ENCODE measurements at regions not wholly inside any gene's neighbourhood (a gene's known extent, or its start where the extent isn't known, plus 50 kb on each side); places are given as distances from the start of the nearest gene placed in this dataset.

DNA sequence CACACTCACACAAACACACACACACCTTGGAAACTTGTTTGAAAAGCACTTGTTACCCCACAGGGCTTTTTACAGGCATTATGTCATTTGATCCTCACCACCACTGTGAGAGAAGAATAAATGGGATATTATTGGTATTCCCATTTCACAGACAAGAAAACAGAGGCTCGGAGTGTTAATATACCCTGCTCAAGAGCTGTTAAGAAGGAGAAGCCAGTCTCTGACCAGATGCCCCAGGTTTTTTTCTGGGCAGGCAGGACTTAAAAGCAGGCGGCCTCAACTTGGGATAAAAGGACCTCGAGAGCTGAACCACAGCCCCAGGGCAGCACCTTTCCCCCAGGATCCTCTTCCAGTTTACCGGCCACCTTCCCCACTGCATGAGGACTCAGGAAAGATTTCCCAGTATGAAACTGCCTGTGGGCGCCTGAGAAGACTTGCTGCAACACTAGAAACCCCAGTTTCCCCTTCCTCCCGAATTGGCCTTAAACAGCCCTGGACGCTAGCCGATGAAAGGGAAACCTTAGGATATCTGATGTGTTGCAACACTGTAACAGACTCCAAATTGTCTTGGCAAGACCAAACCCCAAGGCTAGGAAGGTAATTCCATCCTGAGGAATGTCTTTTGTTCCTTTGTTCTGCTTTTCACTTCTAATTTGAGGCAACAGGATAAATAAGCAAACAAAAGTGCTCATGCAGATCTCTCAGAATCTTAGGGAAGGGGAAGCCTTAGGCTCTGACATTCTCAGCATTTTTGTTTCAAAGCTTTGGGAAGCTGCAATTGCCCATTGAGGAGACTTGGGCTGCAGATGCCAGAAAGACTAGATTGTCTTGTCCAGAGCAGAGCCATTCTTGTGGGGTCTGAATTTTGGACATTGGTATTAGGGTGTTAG, 173.5 kb downstream of the TRIM29 start:
- H3K79me2 ChIP-seq (replicated peaks; ENCODE audit: insufficient read depth, low read length) = no peaks in the 10 kb centered on the region
- no peak for TF ChIP-seq TAF1 (IDR thresholded peaks at IDR 0.05; ENCODE audit: low read depth)
- TF ChIP-seq MXI1 (conservative IDR thresholded peaks at IDR 0.05; ENCODE audit: poor library complexity, severe bottlenecking) = no peak
- no peaks in the 10 kb centered on the region for H3K9me2 ChIP-seq (ENCODE audit: insufficient read depth, low read length)
- H3K27me3 ChIP-seq (ENCODE audit: insufficient read depth, low read depth, low read length) = no peaks in the 10 kb centered on the region
- no peak overlapping the region for H3K4me3 ChIP-seq (ENCODE audit: low read length)
- H3K27ac ChIP-seq (ENCODE audit: low read length) = no peak overlapping the region
- no peaks in the 10 kb centered on the region for H3K36me3 ChIP-seq (ENCODE audit: insufficient read depth, low read length)
- no peaks in the 10 kb centered on the region for H3K9me3 ChIP-seq (ENCODE audit: low read length)
- no peaks in the 10 kb centered on the region for H4K20me1 ChIP-seq (ENCODE audit: insufficient read depth)
- H2AFZ ChIP-seq (ENCODE audit: low read depth, low read length) = no peak overlapping the region
- no peak overlapping the region for H3K9ac ChIP-seq (ENCODE audit: low read length)
- no peaks in the 10 kb centered on the region for H3F3A ChIP-seq (ENCODE audit: insufficient read depth, low read length, poor library complexity, severe bottlenecking)
- no peak overlapping the region for H3K4me2 ChIP-seq (ENCODE audit: low read length)

DNA sequence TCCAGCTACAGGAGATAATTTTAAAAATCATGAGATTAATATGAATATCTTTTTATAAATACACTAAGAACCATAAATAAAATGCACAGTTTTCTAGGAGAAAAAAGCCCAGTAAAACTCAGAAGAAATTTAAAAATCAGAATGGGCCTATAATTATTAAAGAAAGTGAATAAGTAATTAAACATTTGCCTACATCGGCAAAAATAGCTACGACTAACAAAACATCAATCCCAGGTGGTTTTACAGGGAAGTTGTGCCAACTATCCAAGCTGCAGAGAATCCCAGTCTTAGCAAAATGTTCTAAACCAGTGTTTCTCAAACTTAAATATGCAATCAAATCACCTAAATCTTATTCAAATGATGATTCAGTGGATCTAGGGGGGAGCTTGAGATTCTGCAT, 180.0 kb downstream of the TRIM29 start:
- Histone ChIP-seq H3K9me2 (ENCODE audit: insufficient read depth, low read length) (no peaks in the 10 kb centered on the region), H3K27me3 (ENCODE audit: insufficient read depth, low read depth, low read length) (no peaks in the 10 kb centered on the region), H3K79me2 (replicated peaks; ENCODE audit: insufficient read depth, low read length) (no peaks in the 10 kb centered on the region), H3K4me3 (ENCODE audit: low read length) (no peak overlapping the region), H2AFZ (ENCODE audit: low read depth, low read length) (no peak overlapping the region), H3K9me3 (ENCODE audit: low read length) (no peaks in the 10 kb centered on the region), H3K36me3 (ENCODE audit: insufficient read depth, low read length) (no peaks in the 10 kb centered on the region), H3K27ac (ENCODE audit: low read length) (no peak overlapping the region), H3F3A (ENCODE audit: insufficient read depth, low read length, poor library complexity, severe bottlenecking) (no peaks in the 10 kb centered on the region), H4K20me1 (ENCODE audit: insufficient read depth) (no peaks in the 10 kb centered on the region), H3K9ac (ENCODE audit: low read length) (no peak overlapping the region), H3K4me2 (ENCODE audit: low read length) (no peak overlapping the region)
- no peak for TF ChIP-seq POLR2AphosphoS5 (IDR thresholded peaks at IDR 0.05)
- no peak for TF ChIP-seq TAF1 (IDR thresholded peaks at IDR 0.05; ENCODE audit: low read depth)
- no peak for TF ChIP-seq EP300 (conservative IDR thresholded peaks at IDR 0.05; ENCODE audit: poor library complexity, severe bottlenecking)

DNA sequence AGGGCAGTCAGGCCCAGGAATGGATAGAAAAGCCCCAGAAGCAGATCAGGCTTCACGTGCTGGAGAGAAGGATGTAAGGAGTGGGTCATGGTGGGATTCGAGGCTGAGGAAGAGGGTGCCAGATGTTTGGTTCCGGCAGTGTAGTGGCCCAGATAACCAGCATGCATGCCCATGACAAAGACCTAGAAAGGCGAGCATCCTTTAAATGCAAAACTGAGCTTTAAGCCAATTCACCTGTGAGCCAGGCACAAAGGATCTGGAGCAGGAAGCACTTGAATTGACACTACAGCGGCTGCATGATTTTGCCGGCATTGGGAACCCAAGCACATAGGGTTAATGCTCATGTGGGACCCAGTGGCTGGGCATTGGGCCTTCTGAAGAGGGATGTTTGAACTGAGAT, 185.5 kb downstream of the TRIM29 start:
- Histone ChIP-seq H3K9ac (ENCODE audit: low read length) (no peak overlapping the region), H3K4me2 (ENCODE audit: low read length) (no peak overlapping the region), H3F3A (ENCODE audit: insufficient read depth, low read length, poor library complexity, severe bottlenecking) (no peaks in the 10 kb centered on the region), H2AFZ (ENCODE audit: low read depth, low read length) (no peak overlapping the region), H3K9me3 (ENCODE audit: low read length) (no peaks in the 10 kb centered on the region), H3K4me3 (ENCODE audit: low read length) (no peak overlapping the region), H3K27me3 (ENCODE audit: insufficient read depth, low read depth, low read length) (no peaks in the 10 kb centered on the region), H3K27ac (ENCODE audit: low read length) (no peak overlapping the region), H4K20me1 (ENCODE audit: insufficient read depth) (no peaks in the 10 kb centered on the region), H3K9me2 (ENCODE audit: insufficient read depth, low read length) (no peaks in the 10 kb centered on the region), H3K36me3 (ENCODE audit: insufficient read depth, low read length) (no peaks in the 10 kb centered on the region), H3K79me2 (replicated peaks; ENCODE audit: insufficient read depth, low read length) (no peaks in the 10 kb centered on the region)
- TF ChIP-seq POLR2AphosphoS5 (IDR thresholded peaks at IDR 0.05) (no peak), CTCF (IDR thresholded peaks at IDR 0.05; ENCODE audit: poor library complexity, severe bottlenecking) (no peak), EZH2 (IDR thresholded peaks at IDR 0.05; ENCODE audit: borderline replicate concordance, insufficient read depth, low read length, poor library complexity, severe bottlenecking) (no peak), EP300 (conservative IDR thresholded peaks at IDR 0.05; ENCODE audit: poor library complexity, severe bottlenecking) (no peak), MXI1 (conservative IDR thresholded peaks at IDR 0.05; ENCODE audit: poor library complexity, severe bottlenecking) (no peak), SMC3 (conservative IDR thresholded peaks at IDR 0.05; ENCODE audit: poor library complexity) (no peak), TAF1 (IDR thresholded peaks at IDR 0.05; ENCODE audit: low read depth) (no peak), RAD21 (conservative IDR thresholded peaks at IDR 0.05) (no peak), REST (IDR thresholded peaks at IDR 0.05; ENCODE audit: borderline replicate concordance) (no peak)
